MG63 (cell line): ENCODE measurements at regions not wholly inside any gene's neighbourhood (a gene's known extent, or its start where the extent isn't known, plus 50 kb on each side); places are given as distances from the start of the nearest gene placed in this dataset.

Experiments used
- DNase-seq: peaks from one replicate; pipeline ENCODE4 v3.0.0-alpha.2; 2020
- H3K27me3 ChIP-seq: fragments of 250-450 bp; sonication (Bioruptor Pico); 2 replicates; pipeline ENCODE4 v1.5.1; 2020; ENCODE audit warnings: mild to moderate bottlenecking, moderate library complexity
- H3K36me3 ChIP-seq: fragments of 250-450 bp; sonication (Bioruptor Pico); 2 replicates; pipeline ENCODE4 v1.5.1; 2020; ENCODE audit warnings: mild to moderate bottlenecking, moderate library complexity
- H3K4me3 ChIP-seq: fragments of 250-450 bp; sonication (Bioruptor Pico); 2 replicates; pipeline ENCODE4 v1.5.1; 2020; ENCODE audit warnings: mild to moderate bottlenecking, moderate library complexity
- H3K9me3 ChIP-seq: fragments of 250-450 bp; sonication (Bioruptor Pico); 2 replicates; pipeline ENCODE4 v1.5.1; 2020; ENCODE audit warnings: mild to moderate bottlenecking, moderate library complexity

DNA sequence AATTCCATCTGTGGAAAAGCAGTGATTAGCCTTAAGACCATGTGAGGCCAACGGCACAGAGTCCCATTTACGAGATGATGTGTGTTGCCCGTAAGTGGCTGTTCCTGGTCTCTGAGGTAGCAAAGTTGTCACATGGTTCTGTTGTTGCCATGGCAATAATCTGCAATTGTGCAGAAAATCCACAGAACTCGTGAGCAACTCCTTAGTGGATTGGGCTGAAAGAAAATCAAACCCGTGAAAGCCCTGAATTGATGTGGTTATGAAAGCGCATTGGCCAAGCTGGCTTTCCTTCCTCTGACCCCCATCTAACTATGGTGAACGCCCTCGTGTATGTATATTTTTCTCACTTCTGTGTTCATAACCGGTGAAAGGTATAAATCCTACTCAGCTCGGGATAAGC lies 614.7 kb downstream of the EBF1 start:
- H3K4me3 ChIP-seq: no peak overlapping the region
- DNase-seq: no peak

DNA sequence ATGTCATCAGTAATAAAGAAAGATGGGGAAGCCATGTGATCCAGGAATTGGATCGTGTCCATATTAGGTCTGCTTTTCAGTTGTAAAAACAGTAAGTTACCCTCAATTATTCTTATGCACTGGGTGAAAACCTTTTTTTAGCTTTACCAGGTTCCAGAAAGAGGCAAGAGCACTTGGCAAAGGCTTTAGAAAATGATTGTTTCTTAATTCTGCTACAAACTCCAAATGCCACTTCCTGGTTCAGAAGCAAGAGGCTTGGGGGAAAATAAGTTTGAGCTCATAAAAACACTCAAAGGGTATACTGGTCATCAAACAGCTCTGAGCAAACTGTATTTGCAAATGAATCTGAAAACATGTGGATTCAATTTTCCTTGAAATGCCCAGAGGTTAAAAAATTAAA lies 615.6 kb downstream of the EBF1 start:
- Histone ChIP-seq H3K9me3 (peaks cover 2% of the 10 kb centered on the region; the same call in 1 of the 2 replicates), H3K36me3 (no peaks in the 10 kb centered on the region), H3K27me3 (no peaks in the 10 kb centered on the region), H3K4me3 (no peak overlapping the region)
- no peak for DNase-seq

More for the DNA sequence above, 614.7 kb downstream of the EBF1 start:
- Histone ChIP-seq H3K36me3 (no peaks in the 10 kb centered on the region), H3K9me3 (peaks cover 2% of the 10 kb centered on the region; the same call in 1 of the 2 replicates), H3K27me3 (no peaks in the 10 kb centered on the region)

DNA sequence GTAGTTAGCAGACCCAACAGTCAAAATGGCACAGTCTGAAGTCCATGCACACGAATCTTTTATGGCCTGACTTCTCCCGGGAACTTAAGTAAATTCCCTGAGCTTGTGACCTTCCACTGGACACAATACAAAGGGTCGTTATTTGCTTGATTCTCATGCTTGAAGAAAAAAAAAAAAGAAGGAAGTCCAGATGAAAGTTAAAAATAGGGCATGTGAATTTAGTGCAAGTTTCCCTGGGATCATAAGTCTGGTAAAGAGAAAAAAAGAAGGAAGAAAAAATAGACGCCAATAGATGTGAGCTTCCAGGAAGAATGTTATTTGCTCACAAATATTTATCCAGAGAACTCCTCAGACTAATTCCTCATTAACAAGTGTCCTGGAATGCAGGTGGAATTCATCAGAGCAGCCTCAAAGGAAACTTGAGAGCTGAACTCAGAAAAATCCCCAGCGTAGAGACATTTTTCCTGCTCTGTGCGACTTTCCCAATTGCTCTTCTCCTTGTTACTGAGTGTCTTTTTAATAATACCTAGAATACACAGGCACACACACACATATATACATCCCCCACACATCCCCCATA lies 616.3 kb downstream of the EBF1 start:
- Histone ChIP-seq H3K36me3 (no peaks in the 10 kb centered on the region), H3K9me3 (peaks cover 2% of the 10 kb centered on the region; the same call in 1 of the 2 replicates), H3K27me3 (no peaks in the 10 kb centered on the region), H3K4me3 (no peak overlapping the region)
- DNase-seq: no peak

DNA sequence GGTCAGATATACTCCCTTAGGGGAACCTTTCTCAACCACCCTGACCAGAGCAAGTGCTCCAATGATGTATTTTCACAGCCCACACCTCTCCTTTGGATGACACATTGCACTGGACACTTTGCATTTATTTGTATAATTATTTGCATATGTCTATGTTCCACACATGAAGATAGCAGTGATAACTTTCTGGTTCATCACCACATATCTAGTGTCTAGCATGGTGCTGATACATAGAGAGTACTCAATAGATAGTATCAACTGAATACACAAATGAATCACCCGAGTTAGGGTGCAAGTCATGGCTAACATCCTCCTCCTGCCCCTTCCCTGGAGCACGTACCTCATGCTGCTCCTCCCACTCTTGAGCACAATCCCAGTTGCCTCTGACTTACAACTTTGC lies 617.6 kb downstream of the EBF1 start:
- no peak for DNase-seq
- Histone ChIP-seq H3K4me3 (no peak overlapping the region), H3K27me3 (no peaks in the 10 kb centered on the region), H3K9me3 (peaks cover 2% of the 10 kb centered on the region; the same call in 1 of the 2 replicates), H3K36me3 (no peaks in the 10 kb centered on the region)

DNA sequence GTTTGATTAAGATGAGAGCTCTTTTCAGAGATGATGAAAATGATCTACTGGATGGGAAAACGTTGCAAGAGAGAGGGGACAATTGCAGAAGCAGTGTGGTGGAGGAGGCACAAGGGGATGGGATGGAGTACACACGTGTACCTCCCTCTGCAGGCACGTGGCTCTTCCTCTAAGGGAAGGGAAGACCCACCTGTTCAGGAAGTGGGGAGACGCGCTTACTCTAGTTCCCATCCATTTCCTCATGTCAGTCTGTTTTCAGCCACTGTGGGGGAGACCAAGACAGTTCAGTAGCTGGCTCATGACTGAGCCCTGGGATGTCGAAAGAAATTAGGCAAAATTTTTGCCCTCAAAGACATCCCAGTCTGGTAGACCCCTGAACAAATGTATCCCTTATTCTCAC lies 619.2 kb upstream of the CLINT1 start:
- Histone ChIP-seq H3K36me3 (no peaks in the 10 kb centered on the region), H3K9me3 (no peaks in the 10 kb centered on the region), H3K4me3 (no peak overlapping the region), H3K27me3 (no peaks in the 10 kb centered on the region; the same call in 1 of the 2 replicates)
- DNase-seq: no peak

DNA sequence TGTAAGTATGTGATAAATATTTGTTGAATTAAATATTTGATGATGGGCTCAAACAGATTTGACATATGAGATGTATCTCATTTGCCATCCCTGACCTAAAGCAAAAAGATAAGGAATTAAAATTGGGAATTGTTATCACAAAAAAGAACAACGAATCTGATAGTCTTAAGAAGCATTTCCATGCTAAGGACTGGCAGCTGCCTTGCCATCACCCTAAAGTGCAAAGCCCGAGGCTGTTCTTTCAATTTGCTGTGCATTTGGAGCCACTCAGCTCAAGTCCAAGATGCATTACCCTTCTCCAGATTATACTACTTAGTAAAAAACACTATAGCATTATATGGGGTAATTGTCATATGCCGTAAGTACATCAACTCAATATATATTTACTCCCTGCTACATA lies 618.3 kb upstream of the CLINT1 start:
- Histone ChIP-seq H3K36me3 (no peaks in the 10 kb centered on the region), H3K4me3 (no peak overlapping the region), H3K27me3 (no peaks in the 10 kb centered on the region; the same call in 1 of the 2 replicates), H3K9me3 (no peaks in the 10 kb centered on the region)
- DNase-seq: no peak

DNA sequence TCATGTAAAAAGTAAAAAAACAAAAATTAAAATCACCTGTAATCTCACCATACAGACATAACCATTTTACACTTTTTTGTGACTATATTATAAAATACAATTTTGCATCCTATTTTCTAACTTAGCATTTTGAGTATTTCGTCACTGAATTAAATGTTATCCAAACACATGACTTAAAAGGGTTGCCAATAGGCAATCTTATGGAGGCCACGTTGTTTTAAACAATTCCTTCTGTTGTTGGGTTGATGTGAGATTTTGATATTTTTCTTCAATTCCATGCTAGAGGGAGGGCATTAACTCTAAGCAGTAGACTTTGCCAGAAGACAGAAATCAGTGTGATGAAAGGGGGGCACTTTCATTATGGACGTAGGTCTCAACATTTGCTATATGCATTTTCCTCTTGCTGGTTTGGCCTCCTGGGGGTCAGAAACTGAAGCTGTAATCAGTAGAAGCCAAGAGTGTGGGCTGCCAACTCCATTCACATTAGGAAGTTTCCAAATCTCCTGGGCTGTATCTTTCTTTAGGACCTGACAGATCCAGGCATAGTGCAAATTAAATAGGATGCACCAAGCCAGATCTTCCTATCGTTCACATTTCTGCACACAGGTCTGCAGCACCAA lies 614.2 kb upstream of the CLINT1 start:
- no peak for DNase-seq
- H3K9me3 ChIP-seq: no peaks in the 10 kb centered on the region
- H3K4me3 ChIP-seq: no peak overlapping the region
- H3K36me3 ChIP-seq: no peaks in the 10 kb centered on the region
- no peaks in the 10 kb centered on the region; the same call in 1 of the 2 replicates for H3K27me3 ChIP-seq

DNA sequence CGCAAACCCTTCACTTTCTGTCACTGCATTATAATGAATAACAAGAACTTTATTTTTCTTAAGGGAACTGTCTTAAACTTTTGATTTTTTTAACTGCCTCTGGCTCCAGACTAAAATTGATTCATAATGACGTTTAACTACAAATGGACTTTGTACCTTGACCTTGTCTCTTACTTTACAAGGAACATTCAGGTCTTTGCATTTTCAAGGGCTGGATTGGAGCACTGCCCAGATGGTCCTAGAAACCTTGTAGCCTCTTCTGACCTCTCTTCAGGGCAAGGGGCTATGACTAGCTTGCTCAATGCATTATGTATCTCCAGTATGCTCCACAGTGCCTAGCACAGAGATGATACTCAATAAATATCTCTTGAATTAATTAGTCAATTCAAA lies 612.6 kb upstream of the CLINT1 start:
- peak; percentile 6 for DNase-seq
- Histone ChIP-seq H3K9me3 (no peaks in the 10 kb centered on the region), H3K4me3 (no peak overlapping the region)

DNA sequence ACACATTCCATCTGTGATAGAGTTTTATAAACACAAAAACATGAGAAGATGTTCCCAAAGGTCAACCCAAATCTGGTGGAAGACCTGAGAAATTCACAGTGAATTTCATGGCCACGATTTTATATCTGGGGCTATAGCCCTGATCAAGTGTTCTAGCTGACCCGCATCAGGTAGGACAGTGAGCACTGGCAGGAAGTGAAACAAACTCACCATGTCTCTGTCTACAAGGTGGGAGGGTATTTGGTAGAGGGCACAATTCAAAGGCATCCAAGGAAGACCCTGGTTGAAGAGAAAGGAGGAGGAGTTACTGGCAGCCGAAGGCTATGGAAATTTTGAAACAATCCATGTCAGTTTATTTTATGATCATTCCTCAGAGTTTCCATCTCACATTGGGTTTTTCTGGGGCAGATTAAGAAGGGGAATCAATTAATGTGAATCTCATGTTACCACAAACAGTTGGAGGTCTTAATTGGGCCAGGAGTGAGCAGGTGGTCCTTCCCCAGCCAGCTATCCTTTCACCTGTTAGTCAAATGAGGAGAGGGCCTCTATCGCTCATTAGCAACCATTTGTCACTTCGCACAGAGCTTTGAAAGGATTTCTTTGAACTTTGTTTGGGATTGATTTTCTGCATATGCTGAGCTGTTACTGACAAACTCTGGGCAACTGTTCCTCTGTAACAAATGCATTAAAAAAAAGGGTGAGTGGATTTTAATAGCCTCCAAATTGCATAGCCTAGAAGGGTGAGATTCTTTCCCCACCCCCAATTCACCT lies 612.0 kb upstream of the CLINT1 start:
- no peaks in the 10 kb centered on the region for H3K36me3 ChIP-seq
- H3K9me3 ChIP-seq: no peaks in the 10 kb centered on the region
- DNase-seq: no peak
- no peaks in the 10 kb centered on the region for H3K27me3 ChIP-seq
- H3K4me3 ChIP-seq: no peak overlapping the region

More for the DNA sequence above, 612.6 kb upstream of the CLINT1 start:
- Histone ChIP-seq H3K36me3 (no peaks in the 10 kb centered on the region), H3K27me3 (no peaks in the 10 kb centered on the region; the same call in 1 of the 2 replicates)

DNA sequence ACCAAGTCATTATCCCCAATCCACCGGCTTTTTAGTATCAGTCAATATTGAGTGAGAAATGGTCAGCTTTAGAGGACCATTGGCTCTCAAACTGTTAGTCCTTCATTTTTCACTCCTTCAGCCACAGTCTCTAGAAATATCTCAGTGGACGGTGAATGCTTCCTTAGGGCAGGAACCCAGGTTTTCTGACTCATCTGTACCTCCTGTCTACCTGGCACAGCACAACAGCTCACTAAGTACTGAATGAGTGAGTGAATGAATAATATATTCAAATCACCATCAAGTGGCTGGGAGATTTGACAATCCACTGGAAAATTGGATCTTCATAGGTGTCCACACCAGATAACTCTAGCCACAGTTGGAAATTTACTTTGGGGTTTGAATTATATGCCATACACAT lies 609.5 kb upstream of the CLINT1 start:
- Histone ChIP-seq H3K36me3 (no peaks in the 10 kb centered on the region), H3K9me3 (no peaks in the 10 kb centered on the region), H3K4me3 (no peak overlapping the region), H3K27me3 (no peaks in the 10 kb centered on the region)
- no peak for DNase-seq

DNA sequence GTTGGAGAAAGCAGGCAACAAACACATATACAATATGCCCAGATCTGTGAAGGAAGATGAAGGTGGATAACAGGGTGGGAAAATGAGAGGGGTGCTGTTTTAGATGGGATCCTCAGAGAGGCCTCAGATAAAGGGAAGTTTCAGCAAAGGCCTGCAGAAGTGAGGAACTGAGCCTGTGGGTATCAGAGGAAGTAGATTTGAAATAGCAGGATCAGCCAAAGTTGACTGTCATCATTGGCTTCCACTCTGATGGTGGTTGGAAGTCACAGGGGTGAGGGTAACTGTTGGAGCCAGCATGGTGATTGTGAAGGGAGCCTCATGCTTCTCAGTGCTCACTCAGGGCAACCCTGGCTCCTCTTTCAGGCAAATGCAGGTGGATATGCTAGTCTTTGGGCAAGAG lies 607.2 kb upstream of the CLINT1 start:
- DNase-seq: no peak
- Histone ChIP-seq H3K9me3 (no peaks in the 10 kb centered on the region), H3K36me3 (no peaks in the 10 kb centered on the region), H3K4me3 (no peak overlapping the region), H3K27me3 (no peaks in the 10 kb centered on the region)

DNA sequence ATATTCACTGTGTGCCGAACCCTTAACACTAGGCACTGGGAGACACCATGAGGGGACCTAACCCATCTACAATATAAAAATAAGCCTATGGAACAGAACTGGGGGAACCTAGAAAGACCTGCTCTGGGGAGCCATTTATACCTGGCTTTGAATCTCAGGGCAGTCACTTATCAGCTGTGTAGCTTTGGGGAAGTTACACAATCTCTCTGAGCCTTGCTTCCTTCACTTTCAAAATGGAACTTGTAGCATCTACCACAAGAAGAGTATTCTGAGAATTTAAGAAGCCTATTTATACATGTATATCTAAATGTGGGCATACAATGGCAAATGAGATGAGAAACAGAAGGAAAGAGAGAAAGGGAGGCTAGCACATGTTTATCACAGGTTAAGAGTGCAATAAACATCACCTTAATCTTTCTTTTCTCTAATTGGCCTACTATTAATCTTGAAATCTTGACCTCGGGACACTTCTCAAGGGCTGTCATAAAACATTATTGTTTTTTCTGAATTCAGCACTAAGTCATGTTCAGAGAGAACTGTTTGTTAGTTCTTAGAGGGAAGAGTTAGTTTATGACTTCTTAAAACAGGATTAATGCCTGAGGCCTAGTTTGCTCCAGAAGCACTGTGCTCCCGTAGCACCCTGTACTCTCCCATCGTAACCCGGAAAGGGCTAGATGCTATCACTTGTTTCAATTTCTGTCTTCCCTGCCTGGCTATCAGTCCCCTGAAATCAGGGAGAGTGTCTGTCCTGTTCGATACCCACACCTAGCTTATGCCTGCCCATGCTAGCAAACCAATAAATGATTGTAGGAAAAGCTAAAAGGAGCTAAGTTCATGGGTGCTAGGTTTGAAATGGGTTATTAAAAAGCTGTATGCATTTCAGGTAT lies 606.4 kb upstream of the CLINT1 start:
- no peak for DNase-seq
- H3K4me3 ChIP-seq: no peak overlapping the region
- no peaks in the 10 kb centered on the region for H3K9me3 ChIP-seq
- H3K36me3 ChIP-seq: no peaks in the 10 kb centered on the region
- no peaks in the 10 kb centered on the region for H3K27me3 ChIP-seq

DNA sequence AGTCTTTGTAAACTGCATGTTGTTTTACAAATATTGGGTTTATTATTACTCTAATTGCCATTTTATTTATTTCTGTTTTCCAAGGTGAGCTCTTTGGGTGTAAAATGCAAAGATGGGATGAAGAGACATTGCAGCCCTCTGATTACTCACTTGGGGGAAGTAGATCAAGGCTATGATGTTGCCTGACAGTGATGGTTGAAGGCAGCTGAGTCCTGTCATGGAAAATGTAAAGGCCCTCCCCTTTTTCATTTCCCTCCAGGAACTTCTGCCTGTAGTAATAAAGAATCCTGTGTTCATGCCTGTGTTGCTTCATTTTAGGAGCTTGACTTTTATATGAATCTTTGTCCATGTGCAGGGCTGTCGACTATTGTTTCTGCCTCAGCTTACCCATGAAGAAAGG lies 605.4 kb upstream of the CLINT1 start:
- H3K36me3 ChIP-seq: no peaks in the 10 kb centered on the region
- H3K4me3 ChIP-seq: no peak overlapping the region
- DNase-seq: no peak
- H3K27me3 ChIP-seq: no peaks in the 10 kb centered on the region
- H3K9me3 ChIP-seq: no peaks in the 10 kb centered on the region

DNA sequence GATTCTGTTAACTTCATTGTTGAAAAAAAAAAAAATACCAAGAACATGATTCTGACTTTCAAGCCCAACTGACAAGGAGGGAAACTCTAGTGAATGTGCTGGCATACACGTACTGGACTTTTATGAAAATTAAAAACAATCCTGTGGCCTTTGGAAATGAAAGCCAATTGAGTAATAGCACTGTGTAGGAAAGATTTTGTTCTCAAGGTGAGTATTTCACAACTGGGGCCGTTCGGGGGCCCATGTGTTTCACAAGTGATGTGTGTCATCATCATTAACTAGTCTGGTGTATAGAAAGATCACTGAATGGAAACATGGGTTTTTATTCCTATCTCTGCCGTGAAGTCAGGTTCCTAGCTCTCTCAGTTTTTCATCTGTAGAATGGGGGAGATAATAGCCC lies 605.0 kb upstream of the CLINT1 start:
- DNase-seq: peak; percentile 35
- Histone ChIP-seq H3K4me3 (no peak overlapping the region), H3K36me3 (no peaks in the 10 kb centered on the region)

DNA sequence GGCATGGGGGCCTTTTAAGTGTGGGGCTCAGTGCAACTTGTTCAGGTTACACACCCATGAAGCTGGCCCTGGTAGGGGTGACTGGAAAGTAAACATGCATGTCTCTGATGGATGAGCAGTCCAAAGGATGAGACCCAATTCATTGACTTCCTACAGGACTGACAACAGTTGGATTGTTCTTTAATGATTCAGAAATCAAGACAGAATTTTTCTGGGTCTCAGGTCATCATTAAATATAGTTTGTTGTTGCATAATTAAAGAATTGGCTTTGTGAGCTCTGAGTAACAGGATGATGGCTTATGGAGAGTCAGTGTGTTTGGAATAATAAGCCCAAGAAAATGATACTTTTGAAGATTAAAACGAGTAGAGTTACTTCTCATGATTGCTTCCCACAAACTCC lies 604.2 kb upstream of the CLINT1 start:
- peak; percentile 49 for DNase-seq
- H3K36me3 ChIP-seq: no peaks in the 10 kb centered on the region
- H3K4me3 ChIP-seq: no peak overlapping the region
- H3K27me3 ChIP-seq: no peaks in the 10 kb centered on the region
- no peaks in the 10 kb centered on the region for H3K9me3 ChIP-seq

More for the DNA sequence above, 605.0 kb upstream of the CLINT1 start:
- Histone ChIP-seq H3K9me3 (no peaks in the 10 kb centered on the region), H3K27me3 (no peaks in the 10 kb centered on the region)

DNA sequence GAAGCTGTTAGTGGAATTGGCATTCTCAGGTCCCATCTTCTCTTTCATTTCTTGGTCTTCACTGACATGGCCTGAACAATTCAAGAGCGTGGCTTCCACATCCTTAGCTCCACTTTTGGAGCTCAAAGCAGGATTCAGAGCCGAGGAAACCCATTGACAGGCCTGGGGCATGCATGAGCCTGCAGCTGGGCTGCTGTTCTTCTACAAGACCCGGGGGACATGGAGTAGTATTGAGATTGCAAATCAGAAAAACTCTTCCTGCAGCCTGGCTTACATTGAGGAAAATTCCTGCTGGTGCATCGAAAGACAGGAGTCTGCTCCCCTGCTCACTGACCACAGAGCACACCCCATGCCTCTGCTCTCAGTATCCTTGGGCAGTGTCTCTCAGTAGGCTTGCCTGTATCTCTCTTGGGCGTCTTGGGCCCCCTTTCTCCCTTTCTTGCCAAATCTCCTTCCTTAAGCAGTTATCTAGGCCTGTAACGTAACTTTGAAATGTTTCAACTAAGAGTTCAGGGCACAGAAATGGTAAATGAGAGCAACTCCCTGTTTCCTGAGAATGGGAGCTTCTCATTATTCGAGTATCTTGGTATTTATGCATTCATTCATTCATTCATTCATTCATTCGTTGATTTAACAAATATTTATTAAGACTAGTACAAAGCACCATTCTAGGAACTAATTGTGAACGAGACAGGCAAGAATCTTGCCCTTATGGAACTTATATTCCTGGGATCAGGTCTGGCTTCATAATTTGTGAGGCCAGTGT lies 603.6 kb upstream of the CLINT1 start:
- Histone ChIP-seq H3K4me3 (no peak overlapping the region), H3K27me3 (no peaks in the 10 kb centered on the region), H3K36me3 (no peaks in the 10 kb centered on the region), H3K9me3 (no peaks in the 10 kb centered on the region)
- no peak for DNase-seq
